Osteocyte (in vitro differentiated cells): ENCODE measurements at regions not wholly inside any gene's neighbourhood (a gene's known extent, or its start where the extent isn't known, plus 50 kb on each side); places are given as distances from the start of the nearest gene placed in this dataset.
"Not testable (repeated sequence)": the region's sequence is repeated elsewhere in the genome, so short reads cannot be mapped to it uniquely, and the experiment has no call there.

ENCODE experiments used
- DNase-seq: peaks from one replicate; pipeline ENCODE4 v3.0.0; 2021; ENCODE audit warnings: mixed read lengths; ENCODE audit not compliant: unreplicated experiment; ENCODE audit errors: extremely low spot score
- H3K27ac Mint-ChIP-seq: one replicate; pipeline ENCODE4 v1.8.0; 2021; ENCODE audit warnings: mild to moderate bottlenecking, mixed read lengths; ENCODE audit not compliant: unreplicated experiment
- H3K27me3 Mint-ChIP-seq: one replicate; pipeline ENCODE4 v1.8.0; 2021; ENCODE audit warnings: mixed read lengths; ENCODE audit not compliant: unreplicated experiment
- H3K36me3 Mint-ChIP-seq: one replicate; pipeline ENCODE4 v1.8.0; 2021; ENCODE audit warnings: mixed read lengths; ENCODE audit not compliant: unreplicated experiment
- H3K4me1 Mint-ChIP-seq: one replicate; pipeline ENCODE4 v1.8.0; 2021; ENCODE audit warnings: mixed read lengths; ENCODE audit not compliant: unreplicated experiment
- H3K4me3 Mint-ChIP-seq: one replicate; pipeline ENCODE4 v1.8.0; 2021; ENCODE audit warnings: mild to moderate bottlenecking, moderate library complexity, mixed read lengths; ENCODE audit not compliant: unreplicated experiment
- H3K9me3 Mint-ChIP-seq: one replicate; pipeline ENCODE4 v1.8.0; 2021; ENCODE audit warnings: mixed read lengths; ENCODE audit not compliant: unreplicated experiment
- TF ChIP-seq, protein P1 (sequence below): fragments of 200-600 bp; sonication (generic); IDR thresholded peaks from 2 replicates; pipeline ENCODE4 v1.5.0; 2021; ENCODE audit warnings: antibody characterized with exemption, mild to moderate bottlenecking, moderate library complexity

DNA sequence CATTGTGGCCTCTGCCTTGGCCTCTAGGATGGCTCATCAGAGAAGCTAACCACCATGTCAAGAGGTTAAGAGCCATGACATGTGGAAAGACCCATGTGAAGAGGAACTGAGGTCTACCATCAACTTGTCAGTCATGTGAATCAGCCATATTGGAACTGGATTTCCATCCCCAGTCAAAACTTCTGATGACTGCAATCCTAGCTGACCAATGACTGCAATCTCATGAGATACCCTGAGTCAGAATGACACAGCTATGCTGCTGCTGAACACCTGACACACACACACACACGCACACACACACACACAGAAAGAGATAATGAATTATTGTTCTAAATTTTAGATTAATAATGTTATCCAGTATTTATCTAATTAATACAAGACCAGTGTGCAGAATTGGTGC lies 337.5 kb upstream of the LMCD1 start:
- no peak overlapping the region for H3K4me3 Mint-ChIP-seq
- H3K4me1 Mint-ChIP-seq: no peaks in the 10 kb centered on the region
- H3K27me3 Mint-ChIP-seq: peaks cover 5% of the 10 kb centered on the region
- no peak for DNase-seq
- H3K9me3 Mint-ChIP-seq: no peaks in the 10 kb centered on the region
- H3K27ac Mint-ChIP-seq: no peak overlapping the region
- TF ChIP-seq, protein P1, sequence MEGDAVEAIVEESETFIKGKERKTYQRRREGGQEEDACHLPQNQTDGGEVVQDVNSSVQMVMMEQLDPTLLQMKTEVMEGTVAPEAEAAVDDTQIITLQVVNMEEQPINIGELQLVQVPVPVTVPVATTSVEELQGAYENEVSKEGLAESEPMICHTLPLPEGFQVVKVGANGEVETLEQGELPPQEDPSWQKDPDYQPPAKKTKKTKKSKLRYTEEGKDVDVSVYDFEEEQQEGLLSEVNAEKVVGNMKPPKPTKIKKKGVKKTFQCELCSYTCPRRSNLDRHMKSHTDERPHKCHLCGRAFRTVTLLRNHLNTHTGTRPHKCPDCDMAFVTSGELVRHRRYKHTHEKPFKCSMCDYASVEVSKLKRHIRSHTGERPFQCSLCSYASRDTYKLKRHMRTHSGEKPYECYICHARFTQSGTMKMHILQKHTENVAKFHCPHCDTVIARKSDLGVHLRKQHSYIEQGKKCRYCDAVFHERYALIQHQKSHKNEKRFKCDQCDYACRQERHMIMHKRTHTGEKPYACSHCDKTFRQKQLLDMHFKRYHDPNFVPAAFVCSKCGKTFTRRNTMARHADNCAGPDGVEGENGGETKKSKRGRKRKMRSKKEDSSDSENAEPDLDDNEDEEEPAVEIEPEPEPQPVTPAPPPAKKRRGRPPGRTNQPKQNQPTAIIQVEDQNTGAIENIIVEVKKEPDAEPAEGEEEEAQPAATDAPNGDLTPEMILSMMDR: no peak
- no peaks in the 10 kb centered on the region for H3K36me3 Mint-ChIP-seq

DNA sequence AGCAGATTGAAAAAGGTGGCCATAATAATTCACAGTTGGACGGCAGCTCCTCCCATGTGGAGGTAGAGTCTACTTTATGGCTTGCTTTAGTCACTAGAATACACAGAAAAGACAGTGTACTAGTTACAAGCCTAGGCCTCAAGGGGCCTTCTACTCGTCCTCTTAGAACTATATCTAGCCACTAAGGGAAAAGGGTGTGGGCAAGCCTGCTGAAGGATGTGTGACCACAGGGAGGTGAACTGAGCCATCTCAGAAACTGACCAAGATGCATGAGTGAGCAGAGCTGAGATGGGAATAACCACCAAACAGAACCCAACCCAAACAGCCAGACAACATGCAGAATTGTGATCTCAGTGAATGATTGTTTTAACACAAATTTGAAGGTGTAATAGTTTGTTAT lies 335.6 kb upstream of the LMCD1 start:
- peaks cover 4% of the 10 kb centered on the region for H3K27me3 Mint-ChIP-seq
- TF ChIP-seq, protein P1: no peak
- H3K36me3 Mint-ChIP-seq: no peaks in the 10 kb centered on the region
- DNase-seq: no peak
- H3K4me3 Mint-ChIP-seq: no peak overlapping the region
- no peak overlapping the region for H3K27ac Mint-ChIP-seq
- H3K9me3 Mint-ChIP-seq: no peaks in the 10 kb centered on the region
- H3K4me1 Mint-ChIP-seq: no peaks in the 10 kb centered on the region

DNA sequence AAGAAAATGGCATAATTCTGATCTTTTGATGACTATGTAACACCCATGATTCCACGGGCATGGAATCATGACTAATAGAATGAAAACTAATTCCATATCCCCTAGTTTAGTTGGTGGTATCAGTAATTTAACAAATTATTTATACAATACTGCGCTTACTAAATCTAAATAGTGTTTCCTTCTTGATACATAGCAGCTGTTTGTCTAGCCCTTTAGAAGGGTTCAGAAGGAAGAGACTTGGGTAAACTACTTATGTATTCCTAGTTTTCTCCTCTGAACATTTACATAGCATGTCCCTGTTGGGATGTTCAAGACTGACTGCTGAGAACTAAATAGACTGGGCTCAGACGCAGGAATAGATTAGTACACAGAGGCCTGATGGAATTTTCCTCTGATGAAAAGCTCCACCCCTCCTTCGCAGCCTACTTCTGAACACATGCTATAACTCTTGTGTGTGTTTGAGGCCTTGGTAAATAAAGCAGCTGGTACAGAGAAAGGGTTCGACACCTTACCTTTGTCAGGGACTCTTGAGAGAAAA lies 330.6 kb upstream of the LMCD1 start:
- no peak overlapping the region for H3K4me3 Mint-ChIP-seq
- H3K27me3 Mint-ChIP-seq: peaks cover 12% of the 10 kb centered on the region
- no peaks in the 10 kb centered on the region for H3K36me3 Mint-ChIP-seq
- TF ChIP-seq, protein P1: no peak
- H3K9me3 Mint-ChIP-seq: no peaks in the 10 kb centered on the region
- DNase-seq: no peak
- no peak overlapping the region for H3K27ac Mint-ChIP-seq
- H3K4me1 Mint-ChIP-seq: no peaks in the 10 kb centered on the region

DNA sequence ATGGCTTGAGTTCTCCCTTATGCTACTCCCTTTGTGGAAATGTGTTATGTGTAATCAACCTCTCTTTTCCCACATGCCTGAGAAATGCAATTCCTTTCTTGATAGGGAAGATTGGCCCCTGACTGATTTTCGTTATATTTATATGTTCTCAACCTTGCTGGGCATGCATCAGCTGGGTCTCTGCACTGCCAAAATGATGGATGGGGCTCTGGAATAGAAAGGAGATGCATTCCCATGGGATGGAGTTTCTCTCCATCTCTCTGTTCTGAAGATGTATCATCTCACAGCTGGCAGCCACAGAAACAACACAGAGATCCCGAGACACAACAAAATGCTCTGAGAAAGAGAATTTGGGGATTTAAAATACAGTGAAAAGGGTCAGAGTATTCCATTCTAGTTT lies 327.7 kb upstream of the LMCD1 start:
- no peaks in the 10 kb centered on the region for H3K9me3 Mint-ChIP-seq
- H3K27me3 Mint-ChIP-seq: peaks cover 13% of the 10 kb centered on the region
- H3K27ac Mint-ChIP-seq: no peak overlapping the region
- no peak for DNase-seq
- TF ChIP-seq, protein P1: no peak
- no peak overlapping the region for H3K4me3 Mint-ChIP-seq
- H3K36me3 Mint-ChIP-seq: no peaks in the 10 kb centered on the region
- no peaks in the 10 kb centered on the region for H3K4me1 Mint-ChIP-seq

DNA sequence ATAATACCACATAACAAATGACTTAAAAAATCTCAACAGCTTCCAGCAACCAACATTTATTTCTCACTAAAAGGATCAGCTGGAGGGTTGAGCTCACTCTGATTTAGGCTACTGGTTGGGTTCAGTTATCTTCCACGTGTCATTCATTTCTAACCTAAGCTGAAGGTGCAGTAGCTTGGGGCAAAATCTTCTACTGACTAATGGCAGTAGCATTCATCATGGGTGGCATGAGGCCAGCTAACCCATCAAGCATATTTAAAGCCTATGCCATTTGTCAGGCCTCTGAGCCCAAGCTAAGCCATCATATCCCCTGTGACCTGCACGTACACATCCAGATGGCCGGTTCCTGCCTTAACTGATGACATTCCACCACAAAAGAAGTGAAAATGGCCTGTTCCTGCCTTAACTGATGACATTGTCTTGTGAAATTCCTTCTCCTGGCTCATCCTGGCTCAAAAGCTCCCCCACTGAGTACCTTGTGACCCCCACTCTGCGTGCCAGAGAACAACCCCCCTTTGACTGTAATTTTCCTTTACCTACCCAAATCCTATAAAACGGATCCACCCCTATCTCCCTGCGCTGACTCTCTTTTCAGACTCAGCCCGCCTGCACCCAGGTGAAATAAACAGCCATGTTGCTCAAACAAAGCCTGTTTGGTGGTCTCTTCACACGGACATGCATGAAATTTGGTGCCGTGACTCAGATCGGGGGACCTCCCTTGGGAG lies 324.7 kb upstream of the LMCD1 start:
- not testable (repeated sequence) for H3K4me1 Mint-ChIP-seq, H3K36me3 Mint-ChIP-seq, H3K4me3 Mint-ChIP-seq, H3K9me3 Mint-ChIP-seq, H3K27ac Mint-ChIP-seq, DNase-seq
- peaks cover 13% of the 10 kb centered on the region for H3K27me3 Mint-ChIP-seq

DNA sequence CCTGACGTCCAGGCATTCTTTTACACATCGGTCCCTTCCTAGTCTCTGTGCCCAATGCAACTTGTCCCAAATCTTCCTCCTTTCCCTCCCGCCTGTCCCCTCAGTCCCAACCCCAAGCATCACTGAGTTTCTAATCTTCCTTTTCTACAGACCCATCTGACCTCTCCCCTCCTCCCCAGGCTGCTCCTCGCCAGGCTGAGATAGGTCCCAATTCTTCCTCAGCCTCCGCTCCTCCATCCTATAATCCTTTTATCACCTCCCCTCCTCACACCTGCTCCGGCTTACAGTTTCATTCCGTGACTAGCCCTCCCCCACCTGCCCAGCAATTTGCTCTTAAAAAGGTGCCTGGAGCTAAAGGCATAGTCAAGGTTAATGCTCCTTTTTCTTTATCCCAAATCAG lies 323.1 kb upstream of the LMCD1 start:
- not testable (repeated sequence) for DNase-seq, H3K27ac Mint-ChIP-seq, H3K4me1 Mint-ChIP-seq, H3K4me3 Mint-ChIP-seq, H3K36me3 Mint-ChIP-seq, H3K9me3 Mint-ChIP-seq
- peaks cover 13% of the 10 kb centered on the region for H3K27me3 Mint-ChIP-seq
